Neuronal stem cell (in vitro differentiated cells): ENCODE measurements at regions not wholly inside any gene's neighbourhood (a gene's known extent, or its start where the extent isn't known, plus 50 kb on each side); places are given as distances from the start of the nearest gene placed in this dataset.
"Not testable (repeated sequence)": the region's sequence is repeated elsewhere in the genome, so short reads cannot be mapped to it uniquely, and the experiment has no call there.

ENCODE experiments used
- DNase-seq: peaks from one replicate; pipeline ENCODE4 v3.0.0-alpha.2; 2013; ENCODE audit warnings: low spot score
- H2AFZ ChIP-seq: one replicate; pipeline ENCODE4 v1.6.1; 2013; ENCODE audit warnings: mild to moderate bottlenecking, low read length, inconsistent platforms
- H2AK5ac ChIP-seq: 2 replicates; pipeline ENCODE4 v1.6.1; 2013; ENCODE audit warnings: low read depth, mild to moderate bottlenecking, inconsistent platforms, low read length, moderate library complexity, mixed read lengths
- H2BK120ac ChIP-seq: 2 replicates; pipeline ENCODE4 v1.6.1; 2013; ENCODE audit warnings: low read depth, mild to moderate bottlenecking, inconsistent platforms, low read length, moderate library complexity, mixed read lengths
- H2BK12ac ChIP-seq: one replicate; pipeline ENCODE4 v1.6.1; 2013; ENCODE audit warnings: low read length, inconsistent platforms
- H2BK15ac ChIP-seq: 2 replicates; pipeline ENCODE4 v1.6.1; 2013; ENCODE audit warnings: mild to moderate bottlenecking, low read length, inconsistent platforms, mixed read lengths
- H2BK5ac ChIP-seq: one replicate; pipeline ENCODE4 v1.6.1; 2013; ENCODE audit warnings: inconsistent platforms, mild to moderate bottlenecking, low read length, moderate library complexity
- H3K14ac ChIP-seq: one replicate; pipeline ENCODE4 v1.6.1; 2013; ENCODE audit warnings: low read length, inconsistent platforms
- H3K18ac ChIP-seq: 2 replicates; pipeline ENCODE4 v1.6.1; 2013; ENCODE audit warnings: low read length, inconsistent platforms
- H3K23ac ChIP-seq: 2 replicates; pipeline ENCODE4 v1.6.1; 2013; ENCODE audit warnings: low read depth, mild to moderate bottlenecking, mixed read lengths, low read length, inconsistent platforms; ENCODE audit not compliant: poor library complexity
- H3K27ac ChIP-seq: replicated peaks from 3 replicates; pipeline ENCODE4 v1.5.1; 2013; ENCODE audit warnings: low read length, inconsistent platforms
- H3K27me3 ChIP-seq, 3 experiments: 2 replicates each; pipeline ENCODE4 v1.6.1; 2013; ENCODE audit warnings: low read length in 3 of 3, mild to moderate bottlenecking in 2 of 3, inconsistent platforms in 1 of 3, low read depth in 1 of 3, mixed read lengths in 1 of 3, moderate library complexity in 1 of 3; ENCODE audit not compliant: control insufficient read depth in 3 of 3, insufficient read depth in 3 of 3
- H3K36me3 ChIP-seq, 2 donors: replicated peaks in 1 of 2; 2 replicates each; pipeline ENCODE4 v1.6.1; 2013; ENCODE audit warnings: low read length in 2 of 2; ENCODE audit not compliant: control insufficient read depth in 2 of 2, insufficient read depth in 2 of 2
- H3K4ac ChIP-seq: 2 replicates; pipeline ENCODE4 v1.6.1; 2013; ENCODE audit warnings: inconsistent platforms, mild to moderate bottlenecking, low read length, moderate library complexity
- H3K4me1 ChIP-seq, 2 donors: 1 replicate in 1 of 2; 2 replicates in 1 of 2; pipeline ENCODE4 v1.6.1; 2013; ENCODE audit warnings: low read length in 2 of 2, low read depth in 1 of 2; ENCODE audit not compliant: control insufficient read depth in 2 of 2, insufficient read depth in 1 of 2
- H3K4me2 ChIP-seq: one replicate; pipeline ENCODE4 v1.6.1; 2013; ENCODE audit warnings: mild to moderate bottlenecking, low read length, inconsistent platforms; ENCODE audit not compliant: insufficient read depth, poor library complexity, severe bottlenecking
- H3K4me3 ChIP-seq, 2 donors: 2 replicates each; pipeline ENCODE4 v1.5.1; 2013; ENCODE audit warnings: low read length in 2 of 2, mild to moderate bottlenecking in 2 of 2, inconsistent platforms in 1 of 2, moderate library complexity in 1 of 2
- H3K79me1 ChIP-seq: one replicate; pipeline ENCODE4 v1.6.1; 2013; ENCODE audit warnings: low read depth, mild to moderate bottlenecking, inconsistent platforms, low read length, moderate library complexity
- H3K9ac ChIP-seq: one replicate; pipeline ENCODE4 v1.6.1; 2013; ENCODE audit warnings: mild to moderate bottlenecking, low read depth, low read length, inconsistent platforms; ENCODE audit not compliant: poor library complexity
- H3K9me3 ChIP-seq, 2 donors: replicated peaks in 1 of 2; 2 replicates each; pipeline versions ENCODE3 to v1.6.1; 2013; ENCODE audit warnings: low read length in 2 of 2, mild to moderate bottlenecking in 2 of 2, inconsistent platforms in 1 of 2, low read depth in 1 of 2, mixed read lengths in 1 of 2, moderate library complexity in 1 of 2; ENCODE audit not compliant: control insufficient read depth in 2 of 2, insufficient read depth in 1 of 2
- H4K8ac ChIP-seq: one replicate; pipeline ENCODE4 v1.6.1; 2013; ENCODE audit warnings: low read depth, mild to moderate bottlenecking, inconsistent platforms, low read length, moderate library complexity
- H4K91ac ChIP-seq: one replicate; pipeline ENCODE4 v1.6.1; 2013; ENCODE audit warnings: low read length, low read depth, mild to moderate bottlenecking, inconsistent platforms; ENCODE audit not compliant: poor library complexity
- WGBS, 2 donors: extraction: QIAGEN DNeasy Blood & Tissue Kit; methylation state at CpG; one replicate each; pipeline ENCODE4 v1.1.7; 2013; ENCODE audit warnings: missing lambda C conversion rate in 2 of 2, mixed read lengths in 1 of 2; ENCODE audit not compliant: insufficient read length in 2 of 2, insufficient replicate concordance in 1 of 2; ENCODE audit errors: extremely low coverage in 2 of 2; 5-methylcytosine and 5-hydroxymethylcytosine counted together

GRCh38 chr15:35244227-35244626, 159.1 kb upstream of the NANOGP8 start:
- Histone ChIP-seq H2BK15ac (no peak overlapping the region), H2BK120ac (no peak overlapping the region), H2BK12ac (no peak overlapping the region), H3K27me3 (no peaks in the 10 kb centered on the region), H3K18ac (no peak overlapping the region), H3K9me3 (no peaks in the 10 kb centered on the region), H3K14ac (no peak overlapping the region), H3K23ac (no peak overlapping the region), H3K4me2 (no peak overlapping the region), H3K4me3 (no peak overlapping the region), H3K4ac (no peak overlapping the region), H3K9ac (no peak overlapping the region), H2BK5ac (no peak overlapping the region), H3K36me3 (no peaks in the 10 kb centered on the region), H3K4me1 (no peaks in the 10 kb centered on the region), H4K8ac (no peak overlapping the region), H2AK5ac (no peak overlapping the region), H4K91ac (no peak overlapping the region), H3K27ac (no peak overlapping the region), H2AFZ (no peak overlapping the region), H3K79me1 (no peaks in the 10 kb centered on the region)
- DNase-seq = no peak
- WGBS, 2 donors = no CpG with 5 or more reads among the region's 3 CpGs

GRCh38 chr15:35243758-35244157, 158.7 kb upstream of the NANOGP8 start:
- WGBS, 2 donors = no CpG with 5 or more reads among the region's 3 CpGs
- Histone ChIP-seq H3K36me3 (no peaks in the 10 kb centered on the region), H3K23ac (no peak overlapping the region)

DNA sequence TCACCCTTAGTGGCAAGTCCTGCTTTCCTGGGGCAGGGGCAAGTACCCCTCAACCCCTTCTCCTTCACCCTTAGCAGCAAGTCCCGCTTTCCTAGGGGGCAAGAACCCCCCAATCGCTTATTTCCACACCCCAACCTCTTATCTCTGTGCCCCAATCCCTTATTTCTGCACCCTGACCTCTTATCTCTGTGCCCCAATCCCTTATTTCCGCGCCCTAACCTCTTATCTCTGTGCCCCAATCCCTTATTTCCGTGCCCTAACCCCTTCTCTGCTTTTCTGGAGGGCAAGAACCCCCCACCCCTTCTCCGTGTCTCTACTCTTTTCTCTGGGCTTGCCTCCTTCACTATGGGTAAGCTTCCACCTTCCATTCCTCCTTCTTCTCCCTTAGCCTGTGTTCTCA, 154.6 kb upstream of the NANOGP8 start:
- H3K36me3 ChIP-seq, H3K4me2 ChIP-seq, H3K14ac ChIP-seq, H3K79me1 ChIP-seq, H2BK120ac ChIP-seq, H3K4ac ChIP-seq, DNase-seq, H2BK5ac ChIP-seq, H4K8ac ChIP-seq, H2AK5ac ChIP-seq, H3K27me3 ChIP-seq, H2BK12ac ChIP-seq, H4K91ac ChIP-seq, H3K23ac ChIP-seq, H3K4me3 ChIP-seq, H3K4me1 ChIP-seq, H3K27ac ChIP-seq, H3K18ac ChIP-seq, H2AFZ ChIP-seq, H2BK15ac ChIP-seq, H3K9ac ChIP-seq, H3K9me3 ChIP-seq: not testable (repeated sequence)
- no CpG with 5 or more reads among the region's 6 CpGs for WGBS, 2 donors

More at GRCh38 chr15:35243758-35244157, 158.7 kb upstream of the NANOGP8 start:
- Histone ChIP-seq H3K4me3 (no peak overlapping the region), H3K4ac (no peak overlapping the region), H4K91ac (no peak overlapping the region), H2BK12ac (no peak overlapping the region), H4K8ac (no peak overlapping the region), H2BK5ac (no peak overlapping the region), H3K9ac (no peak overlapping the region), H2AK5ac (no peak overlapping the region), H2AFZ (no peak overlapping the region), H2BK15ac (no peak overlapping the region), H3K14ac (no peak overlapping the region), H3K27ac (no peak overlapping the region), H2BK120ac (no peak overlapping the region), H3K79me1 (no peaks in the 10 kb centered on the region), H3K18ac (no peak overlapping the region), H3K9me3 (no peaks in the 10 kb centered on the region), H3K4me2 (no peak overlapping the region), H3K4me1 (no peaks in the 10 kb centered on the region), H3K27me3 (no peaks in the 10 kb centered on the region)
- no peak for DNase-seq

DNA sequence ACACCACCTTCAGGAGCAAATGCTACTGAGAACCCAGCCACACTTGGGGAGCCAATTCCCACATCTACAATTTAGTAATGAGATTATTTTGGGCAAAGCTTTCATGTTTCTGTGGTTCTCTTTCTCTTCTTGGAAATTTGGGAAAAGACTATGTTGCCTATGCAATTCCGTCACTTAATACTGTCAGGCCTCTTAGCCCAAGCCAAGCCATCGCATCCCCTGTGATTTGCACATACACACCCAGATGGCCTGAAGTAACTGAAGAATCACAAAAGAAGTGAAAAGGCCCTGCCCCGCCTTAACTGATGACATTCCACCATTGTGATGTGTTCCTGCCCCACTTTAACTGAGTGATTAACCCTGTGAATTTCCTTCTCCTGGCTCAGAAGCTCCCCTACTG, 153.4 kb upstream of the NANOGP8 start:
- not testable (repeated sequence) for H3K4me3 ChIP-seq, H3K27me3 ChIP-seq, H2AFZ ChIP-seq, H2AK5ac ChIP-seq, H2BK12ac ChIP-seq, H2BK5ac ChIP-seq, H3K79me1 ChIP-seq, H4K91ac ChIP-seq, H2BK120ac ChIP-seq, H4K8ac ChIP-seq, H3K4me2 ChIP-seq, H3K14ac ChIP-seq, DNase-seq, H3K4me1 ChIP-seq, H3K27ac ChIP-seq, H3K23ac ChIP-seq, H3K9ac ChIP-seq, H3K4ac ChIP-seq, H3K36me3 ChIP-seq, H3K18ac ChIP-seq, H3K9me3 ChIP-seq, H2BK15ac ChIP-seq
- WGBS, 2 donors = no CpG with 5 or more reads among the region's 3 CpGs
